ENCODE measurements at regions not wholly inside any gene's neighbourhood (a gene's known extent, or its start where the extent isn't known, plus 50 kb on each side); places are given as distances from the start of the nearest gene placed in this dataset.
"Not testable (repeated sequence)": the region's sequence is repeated elsewhere in the genome, so short reads cannot be mapped to it uniquely, and the experiment has no call there.

DNA sequence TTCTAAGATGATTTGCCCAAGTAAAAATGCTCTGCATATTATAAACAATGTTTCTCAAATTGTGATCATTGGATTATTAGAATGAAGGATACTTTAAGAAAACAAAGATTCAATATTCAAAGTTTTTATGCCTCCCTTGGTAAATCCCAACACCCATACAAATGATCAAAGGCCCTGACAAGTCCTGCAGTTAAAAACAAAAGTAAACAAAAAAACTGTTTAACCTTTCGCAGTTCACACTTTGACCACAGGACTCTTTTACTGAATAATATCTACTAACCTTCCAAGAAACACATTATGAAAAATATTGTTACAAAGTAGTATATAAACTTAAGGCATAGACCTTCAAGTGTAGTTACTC, 365.9 kb upstream of the ZFHX3 start:
- H3K9ac ChIP-seq (ENCODE audit: low read depth, low read length), result no peak overlapping the region
- no peaks in the 10 kb centered on the region for H3K36me3 ChIP-seq (ENCODE audit: insufficient read depth, low read depth, low read length)
- H3K9me3 ChIP-seq (ENCODE audit: insufficient read depth, low read depth, low read length), result no peaks in the 10 kb centered on the region
- H3K27me3 ChIP-seq (ENCODE audit: insufficient read depth, low read length), result no peaks in the 10 kb centered on the region
- no peaks in the 10 kb centered on the region for H3K4me1 ChIP-seq (ENCODE audit: insufficient read depth, low read length)
- H3K27ac ChIP-seq (ENCODE audit: low read length), result no peak overlapping the region
- H3K4me3 ChIP-seq (ENCODE audit: low read length), result no peak overlapping the region

DNA sequence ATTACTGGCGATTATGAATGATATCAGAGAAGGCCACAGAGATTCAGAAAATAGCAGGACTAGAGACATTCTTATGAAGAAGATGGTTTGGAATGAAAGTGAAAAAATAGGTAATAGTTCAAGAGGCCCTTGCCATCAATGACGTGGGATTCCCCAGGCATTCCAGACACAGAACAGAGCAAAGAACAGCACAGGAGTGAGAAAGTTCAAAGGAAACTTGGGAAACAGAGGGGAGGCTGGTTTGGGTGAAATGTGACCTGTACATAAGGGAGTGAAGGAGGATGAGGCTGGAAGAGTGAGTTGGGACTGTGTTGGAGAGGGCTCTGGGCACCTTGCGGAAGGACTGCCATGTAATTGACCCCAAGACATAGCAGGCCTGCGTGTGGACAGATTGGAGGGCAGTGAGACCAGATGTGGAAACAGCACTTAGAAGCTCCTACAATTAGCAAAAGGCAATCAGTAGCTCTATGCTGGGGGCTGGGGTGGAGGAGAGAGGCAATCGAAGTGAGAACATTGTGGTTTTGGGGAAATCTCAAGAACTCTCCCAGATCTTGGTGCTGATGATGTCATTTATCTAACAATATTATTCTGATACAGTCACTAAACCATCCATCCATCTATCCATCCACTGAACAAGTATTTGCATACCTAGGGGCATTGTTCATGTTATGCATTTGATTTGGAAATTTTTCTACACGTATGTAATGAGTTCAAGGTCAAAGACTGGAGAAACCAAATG, 365.3 kb upstream of the ZFHX3 start:
- no peak overlapping the region for H3K4me3 ChIP-seq (ENCODE audit: low read length)
- no peaks in the 10 kb centered on the region for H3K9me3 ChIP-seq (ENCODE audit: insufficient read depth, low read depth, low read length)
- no peak overlapping the region for H3K27ac ChIP-seq (ENCODE audit: low read length)
- H3K27me3 ChIP-seq (ENCODE audit: insufficient read depth, low read length), result no peaks in the 10 kb centered on the region
- H3K36me3 ChIP-seq (ENCODE audit: insufficient read depth, low read depth, low read length), result no peaks in the 10 kb centered on the region
- H3K4me1 ChIP-seq (ENCODE audit: insufficient read depth, low read length), result no peaks in the 10 kb centered on the region
- no peak overlapping the region for H3K9ac ChIP-seq (ENCODE audit: low read depth, low read length)

DNA sequence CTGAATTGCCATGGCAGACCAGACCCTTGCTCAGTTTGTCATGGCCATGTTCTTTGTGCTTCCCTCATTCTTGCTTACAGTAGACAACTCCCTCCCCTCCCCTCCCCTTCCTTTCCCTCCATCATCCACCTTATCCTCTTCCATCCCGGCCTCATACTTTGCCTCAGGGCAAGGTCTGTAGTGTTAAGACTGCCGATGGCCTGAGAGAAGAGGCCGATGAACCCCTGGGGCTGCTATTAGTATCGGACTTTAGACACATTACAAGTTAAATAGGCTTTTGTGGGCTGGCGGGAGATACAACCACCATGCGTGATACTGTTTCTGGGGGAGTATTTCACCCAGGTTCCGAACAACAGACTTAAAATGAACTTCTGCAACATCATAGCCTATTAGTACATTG, 364.5 kb upstream of the ZFHX3 start:
- no peak overlapping the region for H3K4me3 ChIP-seq (ENCODE audit: low read length)
- H3K27me3 ChIP-seq (ENCODE audit: insufficient read depth, low read length), result no peaks in the 10 kb centered on the region
- H3K9me3 ChIP-seq (ENCODE audit: insufficient read depth, low read depth, low read length), result no peaks in the 10 kb centered on the region
- H3K9ac ChIP-seq (ENCODE audit: low read depth, low read length), result no peak overlapping the region
- H3K4me1 ChIP-seq (ENCODE audit: insufficient read depth, low read length), result no peaks in the 10 kb centered on the region
- no peak overlapping the region for H3K27ac ChIP-seq (ENCODE audit: low read length)
- H3K36me3 ChIP-seq (ENCODE audit: insufficient read depth, low read depth, low read length), result no peaks in the 10 kb centered on the region

DNA sequence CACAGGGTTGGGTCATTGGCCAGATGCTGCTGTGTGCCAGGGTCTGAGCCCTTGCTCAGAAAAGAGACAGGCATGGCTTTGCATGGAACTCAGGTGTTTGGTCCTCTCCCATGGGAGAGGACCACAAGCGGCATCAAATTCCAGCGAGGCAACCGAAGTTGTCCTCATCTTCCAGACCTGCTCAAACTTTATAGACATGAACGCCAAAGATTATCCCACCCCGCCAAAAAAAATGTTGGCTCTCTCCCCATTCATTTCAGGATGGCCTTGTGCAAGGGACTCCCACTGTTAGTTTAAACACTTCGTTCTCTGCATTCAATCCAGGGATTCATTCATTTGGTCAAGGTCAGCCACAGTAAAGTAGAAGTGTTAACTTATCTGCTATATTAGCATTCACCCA, 360.8 kb upstream of the ZFHX3 start:
- Histone ChIP-seq H3K4me1 (ENCODE audit: insufficient read depth, low read length) (no peaks in the 10 kb centered on the region), H3K27me3 (ENCODE audit: insufficient read depth, low read length) (no peaks in the 10 kb centered on the region), H3K9ac (ENCODE audit: low read depth, low read length) (no peak overlapping the region), H3K36me3 (ENCODE audit: insufficient read depth, low read depth, low read length) (no peaks in the 10 kb centered on the region), H3K4me3 (ENCODE audit: low read length) (no peak overlapping the region), H3K9me3 (ENCODE audit: insufficient read depth, low read depth, low read length) (no peaks in the 10 kb centered on the region), H3K27ac (ENCODE audit: low read length) (no peak overlapping the region)

DNA sequence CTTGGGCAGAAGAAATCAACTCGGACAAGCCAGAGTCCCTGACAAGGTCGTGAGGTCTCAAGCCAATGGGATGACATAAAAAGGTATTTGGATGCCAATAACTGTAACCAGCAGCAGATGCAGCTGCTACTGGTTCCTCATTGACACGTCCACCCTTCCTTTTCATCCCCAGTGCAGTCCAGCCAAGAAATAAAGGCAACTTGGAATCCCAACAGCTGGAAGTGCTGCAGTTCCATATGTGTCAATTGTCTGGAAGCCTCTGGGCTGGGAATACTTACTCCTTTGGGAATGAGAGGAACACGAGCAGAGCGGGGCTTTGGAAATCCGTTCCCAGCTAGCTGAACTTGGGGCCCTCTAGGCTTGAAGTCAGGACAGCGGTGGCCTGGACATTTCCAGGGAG, 360.4 kb upstream of the ZFHX3 start:
- H3K27me3 ChIP-seq (ENCODE audit: insufficient read depth, low read length), result no peaks in the 10 kb centered on the region
- no peaks in the 10 kb centered on the region for H3K36me3 ChIP-seq (ENCODE audit: insufficient read depth, low read depth, low read length)
- H3K9ac ChIP-seq (ENCODE audit: low read depth, low read length), result no peak overlapping the region
- no peak overlapping the region for H3K27ac ChIP-seq (ENCODE audit: low read length)
- no peaks in the 10 kb centered on the region for H3K9me3 ChIP-seq (ENCODE audit: insufficient read depth, low read depth, low read length)
- H3K4me1 ChIP-seq (ENCODE audit: insufficient read depth, low read length), result no peaks in the 10 kb centered on the region
- H3K4me3 ChIP-seq (ENCODE audit: low read length), result no peak overlapping the region

DNA sequence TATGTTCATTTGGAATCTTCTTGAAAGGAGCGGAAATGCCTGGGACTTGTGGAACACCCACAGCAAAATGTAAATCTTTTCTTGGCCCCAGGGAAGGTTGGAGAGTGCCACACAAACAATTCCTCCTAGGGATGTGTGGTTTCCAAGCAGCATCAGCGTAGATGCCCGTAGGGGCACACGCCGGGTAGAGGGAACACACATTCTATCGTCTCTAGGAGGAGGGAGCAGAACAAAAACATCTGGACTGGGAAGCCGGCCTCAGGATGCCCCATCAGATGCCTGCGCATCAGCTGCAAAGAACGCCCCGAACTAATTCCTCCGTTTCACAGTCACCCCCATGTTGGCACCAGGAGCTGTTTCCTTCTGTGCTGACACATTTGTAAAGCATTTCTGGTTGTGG, 357.9 kb upstream of the ZFHX3 start:
- Histone ChIP-seq H3K4me3 (ENCODE audit: low read length) (no peak overlapping the region), H3K27ac (ENCODE audit: low read length) (no peak overlapping the region), H3K9me3 (ENCODE audit: insufficient read depth, low read depth, low read length) (no peaks in the 10 kb centered on the region), H3K36me3 (ENCODE audit: insufficient read depth, low read depth, low read length) (no peaks in the 10 kb centered on the region), H3K9ac (ENCODE audit: low read depth, low read length) (no peak overlapping the region), H3K27me3 (ENCODE audit: insufficient read depth, low read length) (no peaks in the 10 kb centered on the region), H3K4me1 (ENCODE audit: insufficient read depth, low read length) (no peaks in the 10 kb centered on the region; the same call in 1 of the 2 replicates)

DNA sequence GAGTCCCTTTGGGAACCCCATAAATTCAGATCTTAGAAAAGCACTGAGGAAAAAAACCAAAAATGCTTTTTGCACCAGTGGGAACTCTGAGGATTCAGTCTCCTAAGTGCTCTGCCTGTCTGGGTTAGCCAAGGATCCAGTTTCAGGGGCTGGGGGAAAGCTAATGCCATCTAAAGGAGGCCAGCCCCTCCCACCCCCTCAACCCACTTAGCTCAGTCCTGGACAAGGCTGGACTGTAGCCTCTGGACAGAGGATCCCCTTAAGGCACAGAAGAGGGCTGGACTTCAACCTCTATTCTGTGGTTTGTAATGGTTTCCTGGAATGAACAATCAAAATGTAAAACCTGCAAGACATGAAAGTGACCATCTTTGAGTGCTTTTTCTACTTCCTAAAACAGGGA, 356.1 kb upstream of the ZFHX3 start:
- Histone ChIP-seq H3K9me3 (ENCODE audit: insufficient read depth, low read depth, low read length) (no peaks in the 10 kb centered on the region), H3K36me3 (ENCODE audit: insufficient read depth, low read depth, low read length) (no peaks in the 10 kb centered on the region), H3K4me3 (ENCODE audit: low read length) (no peak overlapping the region), H3K27me3 (ENCODE audit: insufficient read depth, low read length) (no peaks in the 10 kb centered on the region), H3K9ac (ENCODE audit: low read depth, low read length) (no peak overlapping the region), H3K27ac (ENCODE audit: low read length) (no peak overlapping the region), H3K4me1 (ENCODE audit: insufficient read depth, low read length) (peaks cover 9% of the 10 kb centered on the region; the same call in 1 of the 2 replicates)

DNA sequence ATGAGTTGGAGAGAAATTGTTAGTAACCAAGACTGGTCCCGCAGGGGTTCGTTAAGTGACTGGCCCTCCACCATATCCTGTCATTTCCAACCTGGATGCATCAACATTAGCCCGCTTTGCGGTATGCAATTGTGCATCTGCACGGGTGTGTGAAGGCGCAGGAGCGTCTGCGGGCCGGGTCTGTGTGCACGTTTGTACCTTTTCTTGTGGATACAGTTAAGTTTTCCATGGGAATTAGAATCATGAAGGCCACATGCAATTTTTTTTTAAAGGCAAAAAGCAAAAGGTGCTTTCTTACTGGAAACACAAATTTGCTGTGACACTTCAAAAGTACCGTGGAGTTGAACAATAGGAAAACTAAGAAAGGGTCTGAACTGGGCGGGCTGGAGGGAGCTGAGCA, 355.4 kb upstream of the ZFHX3 start:
- peaks cover 9% of the 10 kb centered on the region; the same call in 1 of the 2 replicates for H3K4me1 ChIP-seq (ENCODE audit: insufficient read depth, low read length)
- H3K27me3 ChIP-seq (ENCODE audit: insufficient read depth, low read length), result no peaks in the 10 kb centered on the region
- no peak overlapping the region for H3K9ac ChIP-seq (ENCODE audit: low read depth, low read length)
- no peaks in the 10 kb centered on the region for H3K36me3 ChIP-seq (ENCODE audit: insufficient read depth, low read depth, low read length)
- no peak overlapping the region for H3K27ac ChIP-seq (ENCODE audit: low read length)
- H3K9me3 ChIP-seq (ENCODE audit: insufficient read depth, low read depth, low read length), result no peaks in the 10 kb centered on the region
- no peak overlapping the region for H3K4me3 ChIP-seq (ENCODE audit: low read length)

DNA sequence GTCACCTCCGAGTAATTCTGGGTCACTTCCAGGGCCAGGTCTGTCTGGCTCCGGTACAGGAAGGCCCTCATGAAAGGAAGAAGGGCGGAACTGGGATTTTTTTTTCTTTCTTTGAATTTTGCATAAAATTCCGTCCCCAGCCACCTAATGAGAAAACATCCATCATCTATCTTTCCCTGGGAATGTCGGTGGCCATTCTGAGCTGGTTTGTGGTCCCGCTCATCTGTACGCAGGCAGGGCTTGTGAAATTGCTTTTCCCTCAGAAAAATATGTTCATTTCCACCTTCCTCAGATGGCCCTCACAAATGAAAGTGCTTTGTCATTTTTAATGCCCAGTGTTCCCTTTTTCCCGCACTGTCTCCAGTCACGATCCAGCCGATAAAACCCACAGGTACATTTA, 353.0 kb upstream of the ZFHX3 start:
- Histone ChIP-seq H3K4me1 (ENCODE audit: insufficient read depth, low read length) (peaks cover 9% of the 10 kb centered on the region; the same call in 1 of the 2 replicates), H3K27me3 (ENCODE audit: insufficient read depth, low read length) (no peaks in the 10 kb centered on the region), H3K9ac (ENCODE audit: low read depth, low read length) (no peak overlapping the region), H3K4me3 (ENCODE audit: low read length) (no peak overlapping the region), H3K36me3 (ENCODE audit: insufficient read depth, low read depth, low read length) (no peaks in the 10 kb centered on the region), H3K9me3 (ENCODE audit: insufficient read depth, low read depth, low read length) (no peaks in the 10 kb centered on the region), H3K27ac (ENCODE audit: low read length) (no peak overlapping the region)

DNA sequence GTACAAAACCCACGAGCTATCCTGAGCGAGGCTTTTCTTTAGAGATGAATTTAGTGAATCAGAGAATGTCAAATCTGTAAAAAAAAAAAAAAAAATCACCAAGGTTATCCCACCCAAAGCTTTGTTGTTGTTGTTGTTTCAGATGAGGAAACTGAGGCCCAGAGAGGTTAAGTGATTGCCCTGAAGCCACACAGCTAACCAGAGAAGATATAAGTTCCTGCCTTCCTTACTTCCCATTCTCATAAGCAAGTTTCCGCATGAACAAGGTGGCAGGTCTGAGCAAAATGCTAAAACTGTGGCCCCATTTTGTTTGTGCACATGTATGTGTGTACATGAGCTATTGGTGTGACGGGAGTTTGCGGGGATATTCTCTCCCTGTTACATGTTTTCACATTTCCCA, 352.1 kb upstream of the ZFHX3 start:
- Histone ChIP-seq H3K4me3 (ENCODE audit: low read length) (no peak overlapping the region), H3K4me1 (ENCODE audit: insufficient read depth, low read length) (peaks cover 9% of the 10 kb centered on the region; the same call in 1 of the 2 replicates), H3K27ac (ENCODE audit: low read length) (no peak overlapping the region), H3K36me3 (ENCODE audit: insufficient read depth, low read depth, low read length) (no peaks in the 10 kb centered on the region), H3K9ac (ENCODE audit: low read depth, low read length) (no peak overlapping the region), H3K9me3 (ENCODE audit: insufficient read depth, low read depth, low read length) (no peaks in the 10 kb centered on the region), H3K27me3 (ENCODE audit: insufficient read depth, low read length) (no peaks in the 10 kb centered on the region)

DNA sequence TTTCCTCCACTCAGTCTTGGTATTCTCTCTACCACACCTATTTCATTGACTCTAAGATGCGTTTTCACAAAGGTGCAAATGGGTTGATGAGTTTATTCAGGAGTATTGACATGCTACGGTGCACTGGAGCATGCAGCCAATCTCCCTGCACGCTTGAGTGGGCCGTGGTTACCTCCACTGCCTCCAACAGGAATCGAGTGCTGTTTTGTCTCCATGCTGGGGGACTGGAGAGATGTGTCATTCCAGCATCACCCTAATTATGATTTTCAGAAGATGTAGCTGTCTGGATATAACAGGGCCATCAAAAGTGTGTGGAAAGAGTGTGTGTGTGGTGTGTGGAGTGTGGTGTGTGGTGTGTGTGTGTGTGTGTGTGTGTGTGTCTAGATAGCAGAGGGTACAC, 351.6 kb upstream of the ZFHX3 start:
- no peaks in the 10 kb centered on the region for H3K36me3 ChIP-seq (ENCODE audit: insufficient read depth, low read depth, low read length)
- H3K4me3 ChIP-seq (ENCODE audit: low read length), result no peak overlapping the region
- H3K27ac ChIP-seq (ENCODE audit: low read length), result no peak overlapping the region
- no peaks in the 10 kb centered on the region for H3K9me3 ChIP-seq (ENCODE audit: insufficient read depth, low read depth, low read length)
- no peaks in the 10 kb centered on the region for H3K27me3 ChIP-seq (ENCODE audit: insufficient read depth, low read length)
- H3K4me1 ChIP-seq (ENCODE audit: insufficient read depth, low read length), result peaks cover 9% of the 10 kb centered on the region; the same call in 1 of the 2 replicates
- H3K9ac ChIP-seq (ENCODE audit: low read depth, low read length), result no peak overlapping the region

DNA sequence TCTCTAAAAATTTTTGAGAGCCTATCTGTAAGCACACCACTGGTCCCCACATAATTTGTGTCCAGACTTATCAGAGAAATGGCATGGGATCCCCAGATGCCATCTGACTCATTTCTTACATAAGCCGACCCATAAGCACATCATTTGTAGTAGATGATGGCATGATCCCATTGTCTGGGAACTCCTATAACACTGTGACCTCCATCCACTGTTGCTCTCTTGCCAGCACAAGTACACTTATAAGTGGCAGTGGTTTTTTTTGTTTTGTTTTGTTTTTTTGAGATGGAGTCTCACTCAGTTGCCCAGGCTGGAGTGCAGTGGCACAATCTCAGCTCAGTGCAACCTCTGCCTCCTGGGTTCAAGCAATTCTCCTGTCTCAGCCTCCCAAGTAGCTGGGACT, 350.7 kb upstream of the ZFHX3 start:
- H3K27me3 ChIP-seq (ENCODE audit: insufficient read depth, low read length); H3K9ac ChIP-seq (ENCODE audit: low read depth, low read length); H3K4me3 ChIP-seq (ENCODE audit: low read length); H3K4me1 ChIP-seq (ENCODE audit: insufficient read depth, low read length); H3K9me3 ChIP-seq (ENCODE audit: insufficient read depth, low read depth, low read length); H3K27ac ChIP-seq (ENCODE audit: low read length); H3K36me3 ChIP-seq (ENCODE audit: insufficient read depth, low read depth, low read length): not testable (repeated sequence)

Data from iPS-20b (cell line).